Hepatocyte (in vitro differentiated cells): ENCODE measurements at regions not wholly inside any gene's neighbourhood (a gene's known extent, or its start where the extent isn't known, plus 50 kb on each side); places are given as distances from the start of the nearest gene placed in this dataset.

Experiments
- DNase-seq: peaks from one replicate; pipeline ENCODE4 v3.0.0-alpha.2; 2016; ENCODE audit warnings: low spot score
- H2AFZ ChIP-seq: fragments of 200-600 bp; sonication (generic); 2 replicates; pipeline ENCODE4 v1.6.0; 2016; ENCODE audit warnings: antibody characterized with exemption, mild to moderate bottlenecking
- H3K27ac ChIP-seq: fragments of 200-600 bp; sonication (generic); 2 replicates; pipeline ENCODE4 v1.5.1; 2016; ENCODE audit warnings: mild to moderate bottlenecking
- H3K27me3 ChIP-seq: fragments of 200-600 bp; sonication (generic); 2 replicates; pipeline ENCODE4 v1.6.1; 2016
- H3K36me3 ChIP-seq: fragments of 200-600 bp; sonication (generic); replicated peaks from 2 replicates; pipeline ENCODE4 v1.5.1; 2016; ENCODE audit warnings: low read depth; ENCODE audit not compliant: insufficient read depth
- H3K4me1 ChIP-seq: fragments of 200-600 bp; sonication (generic); 2 replicates; pipeline ENCODE4 v1.5.1; 2016; ENCODE audit warnings: mild to moderate bottlenecking, moderate library complexity; ENCODE audit not compliant: insufficient read depth
- H3K4me2 ChIP-seq: fragments of 200-600 bp; sonication (generic); 2 replicates; pipeline ENCODE4 v1.6.0; 2016
- H3K4me3 ChIP-seq: fragments of 200-600 bp; sonication (generic); 2 replicates; pipeline ENCODE4 v1.5.1; 2016; ENCODE audit warnings: mild to moderate bottlenecking
- H3K79me2 ChIP-seq: fragments of 200-600 bp; sonication (generic); 2 replicates; pipeline ENCODE4 v1.6.0; 2017; ENCODE audit warnings: mild to moderate bottlenecking
- H3K9me2 ChIP-seq: fragments of 200-600 bp; sonication (generic); replicated peaks from 2 replicates; pipeline ENCODE4 v1.6.0; 2017; ENCODE audit warnings: mild to moderate bottlenecking; ENCODE audit not compliant: insufficient read depth
- H3K9me3 ChIP-seq: fragments of 200-600 bp; sonication (generic); 2 replicates; pipeline ENCODE4 v1.5.1; 2016; ENCODE audit warnings: low read depth, mild to moderate bottlenecking
- H4K20me1 ChIP-seq: fragments of 200-600 bp; sonication (generic); 2 replicates; pipeline ENCODE4 v1.6.0; 2016; ENCODE audit warnings: mild to moderate bottlenecking; ENCODE audit not compliant: insufficient read depth, poor library complexity, severe bottlenecking
- CTCF ChIP-seq: fragments of 200-600 bp; sonication (generic); IDR thresholded peaks from 2 replicates; pipeline ENCODE4 v1.5.1; 2016; ENCODE audit warnings: antibody characterized with exemption, mild to moderate bottlenecking; ENCODE audit not compliant: poor library complexity
- EZH2 ChIP-seq: fragments of 200-600 bp; sonication (generic); IDR thresholded peaks from 2 replicates; pipeline ENCODE4 v1.6.1; 2016; ENCODE audit warnings: antibody characterized with exemption, mild to moderate bottlenecking, borderline replicate concordance
- EZH2phosphoT487 ChIP-seq: fragments of 200-600 bp; sonication (generic); IDR thresholded peaks from one replicate; pipeline ENCODE4 v1.6.1; 2018; ENCODE audit warnings: antibody characterized with exemption, mild to moderate bottlenecking, low read depth, moderate library complexity; ENCODE audit not compliant: unreplicated experiment, severe bottlenecking
- WGBS: methylation state at CpG from one replicate; pipeline ENCODE4 v1.1.6; 2016; ENCODE audit warnings: low lambda C conversion rate; ENCODE audit errors: missing lambda C conversion rate; 5-methylcytosine and 5-hydroxymethylcytosine counted together

GRCh38 chr11:42249956-42250355 lies 790.5 kb upstream of the LRRC4C start:
- WGBS = 88% methylated on average over 2 of the region's 2 CpGs
- H3K79me2 ChIP-seq = no peaks in the 10 kb centered on the region

GRCh38 chr11:42251984-42252383 lies 792.5 kb upstream of the LRRC4C start:
- Histone ChIP-seq H3K9me3 (no peaks in the 10 kb centered on the region), H3K27me3 (no peaks in the 10 kb centered on the region), H3K79me2 (no peaks in the 10 kb centered on the region), H3K4me1 (no peaks in the 10 kb centered on the region), H3K4me3 (no peak overlapping the region), H3K9me2 (no peaks in the 10 kb centered on the region), H2AFZ (no peak overlapping the region), H3K27ac (no peak overlapping the region), H3K36me3 (no peaks in the 10 kb centered on the region), H4K20me1 (no peaks in the 10 kb centered on the region), H3K4me2 (no peak overlapping the region)
- no peak for DNase-seq
- TF ChIP-seq EZH2phosphoT487 (no peak), CTCF (no peak), EZH2 (no peak)
- 67% methylated on average over 2 of the region's 2 CpGs for WGBS

More at GRCh38 chr11:42249956-42250355, 790.5 kb upstream of the LRRC4C start:
- Histone ChIP-seq H3K36me3 (no peaks in the 10 kb centered on the region), H3K27ac (no peak overlapping the region), H3K9me3 (no peaks in the 10 kb centered on the region), H3K27me3 (no peaks in the 10 kb centered on the region), H4K20me1 (no peaks in the 10 kb centered on the region), H3K4me2 (no peak overlapping the region), H3K4me1 (no peaks in the 10 kb centered on the region), H2AFZ (no peak overlapping the region), H3K4me3 (no peak overlapping the region), H3K9me2 (no peaks in the 10 kb centered on the region)
- no peak for TF ChIP-seq EZH2phosphoT487
- no peak for TF ChIP-seq EZH2
- no peak for TF ChIP-seq CTCF
- DNase-seq = no peak

GRCh38 chr11:42253156-42253555 lies 793.7 kb upstream of the LRRC4C start:
- no peaks in the 10 kb centered on the region for H3K36me3 ChIP-seq
- TF ChIP-seq EZH2 (no peak), EZH2phosphoT487 (no peak), CTCF (no peak)
- WGBS = 71% methylated on average over 3 of the region's 3 CpGs

GRCh38 chr11:42255906-42256305 lies 796.5 kb upstream of the LRRC4C start:
- DNase-seq = no peak
- TF ChIP-seq EZH2phosphoT487 (no peak), CTCF (no peak), EZH2 (no peak)
- Histone ChIP-seq H3K4me2 (no peak overlapping the region), H3K27ac (no peak overlapping the region), H3K79me2 (no peaks in the 10 kb centered on the region), H3K9me2 (no peaks in the 10 kb centered on the region), H3K36me3 (no peaks in the 10 kb centered on the region), H2AFZ (no peak overlapping the region), H3K27me3 (no peaks in the 10 kb centered on the region), H4K20me1 (no peaks in the 10 kb centered on the region), H3K9me3 (no peaks in the 10 kb centered on the region), H3K4me3 (no peak overlapping the region), H3K4me1 (no peaks in the 10 kb centered on the region)
- WGBS = 67% methylated on average over 1 of the region's 1 CpG

More at GRCh38 chr11:42253156-42253555, 793.7 kb upstream of the LRRC4C start:
- no peak overlapping the region for H2AFZ ChIP-seq
- H3K9me3 ChIP-seq = no peaks in the 10 kb centered on the region
- no peaks in the 10 kb centered on the region for H3K4me1 ChIP-seq
- DNase-seq = no peak
- H4K20me1 ChIP-seq = no peaks in the 10 kb centered on the region
- H3K27me3 ChIP-seq = no peaks in the 10 kb centered on the region
- no peak overlapping the region for H3K4me3 ChIP-seq
- H3K79me2 ChIP-seq = no peaks in the 10 kb centered on the region
- H3K27ac ChIP-seq = no peak overlapping the region
- no peak overlapping the region for H3K4me2 ChIP-seq
- no peaks in the 10 kb centered on the region for H3K9me2 ChIP-seq
